HEK293 (cell line): ENCODE measurements at regions not wholly inside any gene's neighbourhood (a gene's known extent, or its start where the extent isn't known, plus 50 kb on each side); places are given as distances from the start of the nearest gene placed in this dataset.

ENCODE experiments used
- CTCF ChIA-PET: fragments of 350-600 bp; formaldehyde crosslinking; extraction: SDS; loops from one replicate; lab custom pipeline; 2021; ENCODE audit warnings: antibody characterized with exemption; lab: Yijun Ruan, JAX
- POLR2A ChIA-PET: fragments of 300-600 bp; formaldehyde crosslinking; extraction: SDS; loops from one replicate; lab custom pipeline; 2020; ENCODE audit warnings: antibody characterized with exemption, inconsistent platforms; lab: Yijun Ruan, JAX
- H3K27ac ChIP-seq: fragments of 200-500 bp; sonication (Bioruptor generic); 2 replicates; pipeline ENCODE4 v1.5.1; 2014; ENCODE audit warnings: low read depth, low read length, control low read depth, inconsistent platforms; ENCODE audit errors: extremely low read depth
- H3K36me3 ChIP-seq, 2 experiments: fragments of 200-500 bp in 1 of 2; sonication (Bioruptor generic) in 1 of 2; 1 replicate in 1 of 2; 2 replicates in 1 of 2; pipeline ENCODE4 v1.5.1; 2014 to 2017; ENCODE audit warnings: inconsistent platforms in 2 of 2, low read length in 2 of 2; ENCODE audit not compliant: control insufficient read depth in 2 of 2, insufficient read depth in 1 of 2
- H3K4me1 ChIP-seq: fragments of 200-500 bp; sonication (Bioruptor generic); 2 replicates; pipeline ENCODE4 v1.5.1; 2014; ENCODE audit warnings: mild to moderate bottlenecking, low read length, inconsistent platforms; ENCODE audit not compliant: control insufficient read depth, insufficient read depth
- H3K4me3 ChIP-seq: 2 replicates; pipeline ENCODE4 v1.5.1; 2011; ENCODE audit warnings: low read depth, mild to moderate bottlenecking, control low read depth, low read length, moderate library complexity
- H3K9me3 ChIP-seq: fragments of 200-500 bp; sonication (Bioruptor generic); 2 replicates; pipeline ENCODE4 v1.5.1; 2014; ENCODE audit warnings: low read depth, low read length, inconsistent platforms; ENCODE audit not compliant: control insufficient read depth, insufficient read depth
- GLIS2 ChIP-seq: fragments of 450-650 bp; formaldehyde crosslinking; IDR thresholded peaks from 2 replicates; pipeline ENCODE4 v1.5.1; 2016; ENCODE audit warnings: missing biosample characterization, missing genetic modification characterization
- HOXC10 ChIP-seq: sonication (generic); formaldehyde crosslinking; IDR thresholded peaks from 2 replicates; pipeline ENCODE4 v1.8.1; 2023; ENCODE audit warnings: mild to moderate bottlenecking, missing genetic modification reagents
- KLF1 ChIP-seq: fragments of 450-650 bp; formaldehyde crosslinking; IDR thresholded peaks from 2 replicates; pipeline ENCODE4 v1.5.1; 2016; ENCODE audit warnings: missing biosample characterization, missing genetic modification characterization
- OSR2 ChIP-seq: fragments of 450-650 bp; formaldehyde crosslinking; IDR thresholded peaks from 2 replicates; pipeline ENCODE4 v1.5.1; 2016; ENCODE audit warnings: missing biosample characterization, missing genetic modification characterization
- PATZ1 ChIP-seq: fragments of 450-650 bp; formaldehyde crosslinking; IDR thresholded peaks from 2 replicates; pipeline ENCODE4 v1.5.1; 2016; ENCODE audit warnings: missing biosample characterization, missing genetic modification characterization
- PBX3 ChIP-seq: sonication (generic); formaldehyde crosslinking; IDR thresholded peaks from 2 replicates; pipeline ENCODE4 v1.8.1; 2022; ENCODE audit warnings: mild to moderate bottlenecking, moderate library complexity, missing genetic modification reagents
- REPIN1 ChIP-seq: fragments of 450-650 bp; formaldehyde crosslinking; IDR thresholded peaks from 2 replicates; pipeline ENCODE4 v1.5.1; 2017; ENCODE audit warnings: missing biosample characterization, missing genetic modification characterization, low read depth
- SALL2 ChIP-seq: fragments of 450-650 bp; formaldehyde crosslinking; IDR thresholded peaks from 2 replicates; pipeline ENCODE4 v1.5.0; 2017; ENCODE audit warnings: missing biosample characterization, mild to moderate bottlenecking, missing genetic modification characterization, borderline replicate concordance
- SP3 ChIP-seq: fragments of 450-650 bp; formaldehyde crosslinking; IDR thresholded peaks from 2 replicates; pipeline ENCODE4 v1.5.1; 2016; ENCODE audit warnings: missing biosample characterization, missing genetic modification characterization
- WT1 ChIP-seq: fragments of 450-650 bp; formaldehyde crosslinking; IDR thresholded peaks from 2 replicates; pipeline ENCODE4 v1.5.1; 2016; ENCODE audit warnings: missing biosample characterization, missing genetic modification characterization
- ZBTB21 ChIP-seq: fragments of 450-650 bp; formaldehyde crosslinking; IDR thresholded peaks from 2 replicates; pipeline ENCODE4 v1.5.1; 2017; ENCODE audit warnings: missing biosample characterization, missing genetic modification characterization
- ZNF148 ChIP-seq: fragments of 450-650 bp; formaldehyde crosslinking; IDR thresholded peaks from 2 replicates; pipeline ENCODE4 v1.5.0; 2017; ENCODE audit warnings: missing biosample characterization, missing genetic modification characterization, borderline replicate concordance
- ZNF174 ChIP-seq: fragments of 450-650 bp; formaldehyde crosslinking; IDR thresholded peaks from 2 replicates; pipeline ENCODE4 v1.5.0; 2017; ENCODE audit warnings: missing biosample characterization, mild to moderate bottlenecking, missing genetic modification characterization
- ZNF2 ChIP-seq: fragments of 450-650 bp; formaldehyde crosslinking; IDR thresholded peaks from 2 replicates; pipeline ENCODE4 v1.5.1; 2016; ENCODE audit warnings: missing biosample characterization, missing genetic modification characterization
- ZNF23 ChIP-seq: fragments of 450-650 bp; formaldehyde crosslinking; IDR thresholded peaks from 2 replicates; pipeline ENCODE4 v1.5.1; 2016; ENCODE audit warnings: missing biosample characterization, missing genetic modification characterization, borderline replicate concordance
- ZNF248 ChIP-seq: fragments of 450-650 bp; formaldehyde crosslinking; IDR thresholded peaks from 2 replicates; pipeline ENCODE4 v1.5.1; 2017; ENCODE audit warnings: missing biosample characterization, missing genetic modification characterization
- ZNF324 ChIP-seq: fragments of 450-650 bp; formaldehyde crosslinking; IDR thresholded peaks from 2 replicates; pipeline ENCODE4 v1.5.1; 2016; ENCODE audit warnings: missing biosample characterization, missing genetic modification characterization
- ZNF366 ChIP-seq: fragments of 450-650 bp; formaldehyde crosslinking; conservative IDR thresholded peaks from 2 replicates; pipeline ENCODE4 v1.5.1; 2016; ENCODE audit warnings: missing biosample characterization, missing genetic modification characterization
- ZNF37A ChIP-seq: fragments of 450-650 bp; IDR thresholded peaks from 2 replicates; pipeline ENCODE4 v1.5.1; 2018; ENCODE audit warnings: missing biosample characterization, missing genetic modification characterization
- ZNF416 ChIP-seq: fragments of 450-650 bp; formaldehyde crosslinking; IDR thresholded peaks from 2 replicates; pipeline ENCODE4 v1.5.1; 2016; ENCODE audit warnings: missing biosample characterization, missing genetic modification characterization
- ZNF449 ChIP-seq: fragments of 450-650 bp; formaldehyde crosslinking; IDR thresholded peaks from 2 replicates; pipeline ENCODE4 v1.5.1; 2017; ENCODE audit warnings: missing biosample characterization, mild to moderate bottlenecking, missing genetic modification characterization, moderate library complexity
- ZNF473 ChIP-seq: fragments of 450-650 bp; formaldehyde crosslinking; IDR thresholded peaks from 2 replicates; pipeline ENCODE4 v1.5.1; 2017; ENCODE audit warnings: missing biosample characterization, missing genetic modification characterization
- ZNF558 ChIP-seq: fragments of 450-650 bp; formaldehyde crosslinking; IDR thresholded peaks from 2 replicates; pipeline ENCODE4 v1.5.1; 2016; ENCODE audit warnings: missing biosample characterization, missing genetic modification characterization
- ZNF704 ChIP-seq: fragments of 450-650 bp; formaldehyde crosslinking; IDR thresholded peaks from 2 replicates; pipeline ENCODE4 v1.5.1; 2016; ENCODE audit warnings: missing biosample characterization, missing genetic modification characterization
- ZNF76 ChIP-seq: fragments of 450-650 bp; formaldehyde crosslinking; IDR thresholded peaks from 2 replicates; pipeline ENCODE4; 2016; ENCODE audit warnings: low read depth, missing biosample characterization, missing genetic modification characterization, borderline replicate concordance
- ZNF777 ChIP-seq: fragments of 450-650 bp; formaldehyde crosslinking; IDR thresholded peaks from 2 replicates; pipeline ENCODE4 v1.5.1; 2017; ENCODE audit warnings: missing biosample characterization, missing genetic modification characterization, borderline replicate concordance
- ZNF791 ChIP-seq: fragments of 450-650 bp; formaldehyde crosslinking; IDR thresholded peaks from 2 replicates; pipeline ENCODE4 v1.5.1; 2016; ENCODE audit warnings: missing biosample characterization, missing genetic modification characterization
- TF ChIP-seq, protein P1 (sequence below): fragments of 450-650 bp; formaldehyde crosslinking; IDR thresholded peaks from 2 replicates; pipeline ENCODE4 v1.5.1; 2016; ENCODE audit warnings: missing biosample characterization, missing genetic modification characterization

DNA sequence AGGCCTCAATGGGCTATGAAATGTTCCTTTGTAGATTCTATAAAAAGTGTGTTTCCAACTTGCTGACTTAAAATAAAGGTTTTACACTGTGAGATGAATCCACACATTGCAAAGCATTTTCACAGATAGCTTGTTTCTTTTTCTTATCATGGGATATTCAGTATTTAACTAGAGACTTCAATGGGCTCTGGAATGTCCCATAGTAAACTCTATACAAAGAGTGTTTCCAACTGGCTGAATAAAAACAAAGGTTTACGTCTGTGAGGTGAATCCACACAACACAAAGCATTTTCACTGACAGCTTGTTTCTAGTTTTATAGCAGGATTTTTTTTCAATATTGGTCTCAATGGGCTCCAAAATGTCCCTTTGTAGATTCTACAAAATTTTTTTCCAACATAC lies 550.1 kb downstream of the KCNJ18 start:
- ChIA-PET POLR2A (no interaction called here), CTCF (no interaction called here)

DNA sequence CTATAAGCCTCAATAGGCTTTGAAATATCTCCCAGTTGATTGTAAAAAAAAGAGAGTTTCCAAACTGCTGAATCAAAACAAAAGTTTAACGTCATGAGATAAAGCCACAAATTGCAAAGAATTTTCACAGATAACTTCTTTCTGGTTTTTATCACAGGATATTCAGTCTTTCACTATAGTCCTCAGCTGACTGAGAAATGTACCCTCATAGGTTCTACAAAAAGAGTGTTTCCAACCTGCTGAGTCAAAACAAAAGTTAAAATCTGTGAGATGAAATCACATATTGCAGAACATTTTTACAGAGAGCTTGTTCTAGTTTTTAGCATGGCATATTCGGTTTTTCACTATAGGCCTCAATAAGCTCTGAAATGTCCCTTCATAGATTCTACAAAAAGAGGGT lies 559.2 kb downstream of the KCNJ18 start:
- H3K36me3 ChIP-seq: no peaks in the 10 kb centered on the region
- H3K27ac ChIP-seq: no peak overlapping the region
- no peaks in the 10 kb centered on the region for H3K9me3 ChIP-seq
- H3K4me1 ChIP-seq: no peaks in the 10 kb centered on the region
- ChIA-PET CTCF (interaction anchor here (0.7 kb wide), 1 partner anchor 123 kb away, joined by 3 read pairs; no protein-coding TSS in a partner anchor), POLR2A (no interaction called here)
- H3K4me3 ChIP-seq: no peak overlapping the region
- no peak for TF ChIP-seq REPIN1 (tag by site-specific recombination)
- TF ChIP-seq ZNF473 (tag by site-specific recombination): no peak
- TF ChIP-seq PATZ1 (tag by site-specific recombination): no peak
- TF ChIP-seq GLIS2 (tag by site-specific recombination): no peak
- TF ChIP-seq ZNF37A (tag by site-specific recombination): no peak
- no peak for TF ChIP-seq ZNF148
- TF ChIP-seq KLF1 (tag by site-specific recombination): no peak
- TF ChIP-seq ZNF791 (tag by site-specific recombination): no peak
- no peak for TF ChIP-seq ZNF248
- no peak for TF ChIP-seq OSR2 (tag by site-specific recombination)
- TF ChIP-seq ZNF449 (tag by site-specific recombination): no peak

More for the DNA sequence above, 550.1 kb downstream of the KCNJ18 start:
- Histone ChIP-seq H3K4me3 (no peak overlapping the region), H3K27ac (no peak overlapping the region), H3K36me3 (no peaks in the 10 kb centered on the region), H3K4me1 (no peaks in the 10 kb centered on the region), H3K9me3 (no peaks in the 10 kb centered on the region)
- TF ChIP-seq ZNF366 (tag by site-specific recombination) (no peak), REPIN1 (tag by site-specific recombination) (no peak), HOXC10 (CRISPR knock-in tag) (no peak), SALL2 (tag by site-specific recombination) (no peak), ZNF777 (tag by site-specific recombination) (no peak), ZNF23 (no peak), ZNF324 (tag by site-specific recombination) (no peak), SP3 (tag by site-specific recombination) (no peak), ZBTB21 (no peak), PBX3 (CRISPR knock-in tag) (no peak), ZNF473 (tag by site-specific recombination) (no peak), ZNF704 (no peak), ZNF76 (tag by site-specific recombination) (no peak), WT1 (no peak), ZNF174 (tag by site-specific recombination) (no peak), ZNF2 (tag by site-specific recombination) (no peak), ZNF416 (no peak), ZNF558 (tag by site-specific recombination) (no peak)
- TF ChIP-seq, protein P1, sequence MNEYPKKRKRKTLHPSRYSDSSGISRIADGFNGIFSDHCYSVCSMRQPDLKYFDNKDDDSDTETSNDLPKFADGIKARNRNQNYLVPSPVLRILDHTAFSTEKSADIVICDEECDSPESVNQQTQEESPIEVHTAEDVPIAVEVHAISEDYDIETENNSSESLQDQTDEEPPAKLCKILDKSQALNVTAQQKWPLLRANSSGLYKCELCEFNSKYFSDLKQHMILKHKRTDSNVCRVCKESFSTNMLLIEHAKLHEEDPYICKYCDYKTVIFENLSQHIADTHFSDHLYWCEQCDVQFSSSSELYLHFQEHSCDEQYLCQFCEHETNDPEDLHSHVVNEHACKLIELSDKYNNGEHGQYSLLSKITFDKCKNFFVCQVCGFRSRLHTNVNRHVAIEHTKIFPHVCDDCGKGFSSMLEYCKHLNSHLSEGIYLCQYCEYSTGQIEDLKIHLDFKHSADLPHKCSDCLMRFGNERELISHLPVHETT: no peak
